GM23248 (cell line): ENCODE measurements at regions not wholly inside any gene's neighbourhood (a gene's known extent, or its start where the extent isn't known, plus 50 kb on each side); places are given as distances from the start of the nearest gene placed in this dataset.

Experiments used
- DNase-seq: peaks from one replicate; pipeline ENCODE4 v3.0.0-alpha.2; 2015
- H2AFZ ChIP-seq: fragments of 200-600 bp; sonication (generic); 2 replicates; pipeline ENCODE4 v1.6.1; 2016; ENCODE audit warnings: antibody characterized with exemption
- H3F3A ChIP-seq: fragments of 200-600 bp; sonication (generic); 2 replicates; pipeline ENCODE4 v1.6.1; 2016; ENCODE audit warnings: mild to moderate bottlenecking, antibody characterized with exemption, mixed run types; ENCODE audit not compliant: insufficient read depth
- H3K27ac ChIP-seq: fragments of 200-600 bp; sonication (generic); 2 replicates; pipeline ENCODE4 v1.5.1; 2016; ENCODE audit warnings: mild to moderate bottlenecking
- H3K27me3 ChIP-seq: fragments of 200-600 bp; sonication (generic); replicated peaks from 2 replicates; pipeline ENCODE4 v1.6.1; 2016; ENCODE audit warnings: mild to moderate bottlenecking; ENCODE audit not compliant: insufficient read depth
- H3K36me3 ChIP-seq: fragments of 200-600 bp; sonication (generic); 2 replicates; pipeline ENCODE4 v1.6.1; 2016; ENCODE audit warnings: low read depth, mild to moderate bottlenecking
- H3K4me1 ChIP-seq: fragments of 200-600 bp; sonication (generic); 2 replicates; pipeline ENCODE4 v1.6.1; 2016; ENCODE audit warnings: mild to moderate bottlenecking; ENCODE audit not compliant: insufficient read depth
- H3K4me2 ChIP-seq: fragments of 200-600 bp; sonication (generic); one replicate; pipeline ENCODE4 v1.6.1; 2016; ENCODE audit warnings: mild to moderate bottlenecking; ENCODE audit not compliant: unreplicated experiment
- H3K4me3 ChIP-seq: fragments of 200-600 bp; sonication (generic); 2 replicates; pipeline ENCODE4 v1.5.1; 2016; ENCODE audit warnings: mild to moderate bottlenecking
- H3K79me2 ChIP-seq: fragments of 200-600 bp; sonication (generic); 2 replicates; pipeline ENCODE4 v1.6.1; 2016; ENCODE audit warnings: mild to moderate bottlenecking; ENCODE audit not compliant: insufficient read depth
- H3K9ac ChIP-seq: fragments of 200-600 bp; sonication (generic); 2 replicates; pipeline ENCODE4 v1.6.1; 2016; ENCODE audit warnings: mild to moderate bottlenecking
- H3K9me2 ChIP-seq: fragments of 200-600 bp; sonication (generic); 2 replicates; pipeline ENCODE4 v1.6.1; 2016; ENCODE audit warnings: mixed run types, mild to moderate bottlenecking, moderate library complexity; ENCODE audit not compliant: insufficient read depth
- H3K9me3 ChIP-seq: fragments of 200-600 bp; sonication (generic); one replicate; pipeline ENCODE4 v1.6.1; 2017; ENCODE audit warnings: low read depth
- H4K20me1 ChIP-seq: fragments of 200-600 bp; sonication (generic); 2 replicates; pipeline ENCODE4 v1.6.0; 2016; ENCODE audit not compliant: insufficient read depth
- EZH2 ChIP-seq: fragments of 200-600 bp; sonication (generic); IDR thresholded peaks from 2 replicates; pipeline ENCODE4 v1.6.1; 2018; ENCODE audit warnings: antibody characterized with exemption, mild to moderate bottlenecking; ENCODE audit not compliant: insufficient read depth, poor library complexity, severe bottlenecking
- EZH2phosphoT487 ChIP-seq: fragments of 200-600 bp; sonication (generic); IDR thresholded peaks from 2 replicates; pipeline ENCODE4 v1.6.1; 2018; ENCODE audit warnings: antibody characterized with exemption, moderate library complexity, mild to moderate bottlenecking, low read depth; ENCODE audit not compliant: insufficient read depth
- WGBS, 2 experiments: methylation state at CpG; one replicate each; pipeline ENCODE4 v1.1.6; 2015 to 2017; ENCODE audit warnings: low lambda C conversion rate in 2 of 2, low coverage in 1 of 2; ENCODE audit errors: missing lambda C conversion rate in 2 of 2; 5-methylcytosine and 5-hydroxymethylcytosine counted together
- in situ Hi-C: fragments of 300-500 bp; cut with MboI; formaldehyde crosslinking; loops from 2 replicates; pipeline ENCODE4 v1.15.0; 2020

GRCh38 chr2:40937284-40937683 is 485.4 kb upstream of the SLC8A1 start:
- H4K20me1 ChIP-seq: no peaks in the 10 kb centered on the region
- WGBS, 2 experiments: 10 to 21% methylated on average over 3 of the region's 3 CpGs

GRCh38 chr2:40953341-40953740 is 501.5 kb upstream of the SLC8A1 start:
- H3K4me3 ChIP-seq: no peak overlapping the region
- 65 to 67% methylated on average over 3 of the region's 3 CpGs for WGBS, 2 experiments
- no peak overlapping the region for H3K9ac ChIP-seq
- no peaks in the 10 kb centered on the region; the same call in 1 of the 2 replicates for H3K27me3 ChIP-seq
- in situ Hi-C loops: no loop called here
- no peaks in the 10 kb centered on the region for H3K79me2 ChIP-seq
- no peaks in the 10 kb centered on the region for H3K36me3 ChIP-seq
- H3K4me2 ChIP-seq: no peak overlapping the region
- DNase-seq: no peak
- no peaks in the 10 kb centered on the region for H3K9me2 ChIP-seq
- TF ChIP-seq EZH2phosphoT487: no peak
- no peak for TF ChIP-seq EZH2
- no peak overlapping the region for H2AFZ ChIP-seq
- no peak overlapping the region for H3K27ac ChIP-seq
- H3K4me1 ChIP-seq: no peaks in the 10 kb centered on the region
- no peaks in the 10 kb centered on the region for H4K20me1 ChIP-seq
- no peaks in the 10 kb centered on the region for H3K9me3 ChIP-seq
- no peaks in the 10 kb centered on the region for H3F3A ChIP-seq

More at GRCh38 chr2:40937284-40937683, 485.4 kb upstream of the SLC8A1 start:
- Histone ChIP-seq H3K9me2 (no peaks in the 10 kb centered on the region), H2AFZ (no peak overlapping the region), H3K27ac (no peak overlapping the region), H3K4me3 (no peak overlapping the region), H3K9me3 (no peaks in the 10 kb centered on the region), H3K79me2 (no peaks in the 10 kb centered on the region), H3K4me2 (no peak overlapping the region), H3K4me1 (no peaks in the 10 kb centered on the region), H3K36me3 (no peaks in the 10 kb centered on the region), H3K9ac (no peak overlapping the region), H3F3A (no peaks in the 10 kb centered on the region), H3K27me3 (no peaks in the 10 kb centered on the region)
- no peak for TF ChIP-seq EZH2phosphoT487
- TF ChIP-seq EZH2: no peak
- in situ Hi-C loops: no loop called here
- DNase-seq: no peak

- Histone ChIP-seq H3K27ac (no peak overlapping the region), H3K4me2 (no peak overlapping the region), H3F3A (no peaks in the 10 kb centered on the region), H3K9me2 (no peaks in the 10 kb centered on the region), H3K4me1 (no peaks in the 10 kb centered on the region), H3K79me2 (no peaks in the 10 kb centered on the region), H3K9me3 (no peaks in the 10 kb centered on the region), H2AFZ (no peak overlapping the region), H4K20me1 (no peaks in the 10 kb centered on the region), H3K4me3 (no peak overlapping the region), H3K9ac (no peak overlapping the region), H3K36me3 (no peaks in the 10 kb centered on the region), H3K27me3 (no peaks in the 10 kb centered on the region)
- TF ChIP-seq EZH2phosphoT487: no peak
- TF ChIP-seq EZH2: no peak
- in situ Hi-C loops: no loop called here
- no peak for DNase-seq
- WGBS, 2 experiments: 18 to 19% methylated on average over 2 of the region's 2 CpGs
Measured at GRCh38 chr2:40955042-40955441, 503.2 kb upstream of the SLC8A1 start.

GRCh38 chr2:40955635-40956034 is 503.7 kb upstream of the SLC8A1 start:
- TF ChIP-seq EZH2phosphoT487 (no peak), EZH2 (no peak)
- no peaks in the 10 kb centered on the region for H3K9me2 ChIP-seq
- no peaks in the 10 kb centered on the region for H4K20me1 ChIP-seq
- no peak overlapping the region for H3K4me2 ChIP-seq
- H3K9ac ChIP-seq: no peak overlapping the region
- no peaks in the 10 kb centered on the region for H3K27me3 ChIP-seq
- no peak overlapping the region for H2AFZ ChIP-seq
- H3K4me3 ChIP-seq: no peak overlapping the region
- in situ Hi-C loops: no loop called here
- H3K4me1 ChIP-seq: no peaks in the 10 kb centered on the region
- DNase-seq: no peak
- no peak overlapping the region for H3K27ac ChIP-seq
- no peaks in the 10 kb centered on the region for H3K79me2 ChIP-seq
- H3K36me3 ChIP-seq: no peaks in the 10 kb centered on the region
- no peaks in the 10 kb centered on the region for H3K9me3 ChIP-seq
- H3F3A ChIP-seq: no peaks in the 10 kb centered on the region

- H4K20me1 ChIP-seq: no peaks in the 10 kb centered on the region
- no peak overlapping the region for H2AFZ ChIP-seq
- no peaks in the 10 kb centered on the region for H3K9me2 ChIP-seq
- no peak overlapping the region for H3K9ac ChIP-seq
- H3K79me2 ChIP-seq: no peaks in the 10 kb centered on the region
- 39 to 46% methylated on average over 9 of the region's 9 CpGs for WGBS, 2 experiments
- no peak overlapping the region for H3K27ac ChIP-seq
- no peaks in the 10 kb centered on the region for H3F3A ChIP-seq
- peak; percentile 0 for DNase-seq
- H3K4me3 ChIP-seq: no peak overlapping the region
- H3K36me3 ChIP-seq: no peaks in the 10 kb centered on the region
- H3K4me2 ChIP-seq: no peak overlapping the region
- in situ Hi-C loops: no loop called here
- no peaks in the 10 kb centered on the region for H3K27me3 ChIP-seq
- H3K4me1 ChIP-seq: no peaks in the 10 kb centered on the region
- TF ChIP-seq EZH2 (no peak), EZH2phosphoT487 (no peak)
- H3K9me3 ChIP-seq: no peaks in the 10 kb centered on the region
Measured at GRCh38 chr2:40957508-40957907, 505.6 kb upstream of the SLC8A1 start.
